CD4-positive, alpha-beta T cell treated with Interleukin-15 for 1 hour (primary cell): ENCODE measurements at regions not wholly inside any gene's neighbourhood (a gene's known extent, or its start where the extent isn't known, plus 50 kb on each side); places are given as distances from the start of the nearest gene placed in this dataset.

Experiments used
- DNase-seq: peaks from one replicate; pipeline ENCODE4 v3.0.0-alpha.2; 2020

DNA sequence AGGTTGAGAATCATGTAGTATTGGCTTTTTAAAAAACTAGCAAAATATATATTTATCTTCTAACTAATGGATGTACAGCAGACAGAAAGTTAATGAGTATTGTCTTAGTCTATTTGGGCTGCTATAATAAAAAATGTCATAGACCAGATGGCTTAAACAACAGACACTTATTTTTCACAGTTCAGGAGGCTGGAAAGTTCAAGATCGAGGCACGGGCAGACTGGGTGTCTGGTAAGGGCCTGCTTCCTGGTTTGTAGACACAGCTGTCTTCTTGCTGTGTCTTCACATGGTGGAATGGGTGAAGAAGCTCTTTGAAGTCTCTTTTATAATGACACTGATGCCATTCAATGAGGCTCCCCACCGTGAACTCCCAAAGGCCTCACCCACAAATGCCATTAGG is 70.1 kb upstream of the KRR1 start:
- no peak for DNase-seq

DNA sequence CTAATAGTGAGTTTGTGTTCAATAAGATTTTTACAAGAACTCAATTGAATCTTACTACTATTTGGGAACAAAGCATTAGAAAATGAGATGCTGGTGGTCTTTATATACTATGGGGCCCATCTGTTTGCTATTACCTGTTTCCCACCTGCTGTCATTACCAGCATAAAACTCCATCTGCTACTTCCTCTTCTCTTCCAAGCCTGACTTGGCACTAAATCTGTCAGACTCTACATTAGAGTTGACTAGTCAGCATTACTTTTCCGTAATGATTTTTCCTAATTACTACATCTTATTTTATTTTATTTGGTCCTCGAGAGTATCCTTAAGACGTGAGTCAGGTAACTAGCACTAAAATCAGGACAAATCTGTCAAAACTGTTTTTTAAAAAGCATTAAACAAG is 68.1 kb upstream of the KRR1 start:
- DNase-seq, result no peak

GRCh38 chr12:75578546-75578945 is 67.1 kb upstream of the KRR1 start:
- DNase-seq, result no peak

- no peak for DNase-seq
Measured at GRCh38 chr12:75577812-75578211, 66.4 kb upstream of the KRR1 start.

DNA sequence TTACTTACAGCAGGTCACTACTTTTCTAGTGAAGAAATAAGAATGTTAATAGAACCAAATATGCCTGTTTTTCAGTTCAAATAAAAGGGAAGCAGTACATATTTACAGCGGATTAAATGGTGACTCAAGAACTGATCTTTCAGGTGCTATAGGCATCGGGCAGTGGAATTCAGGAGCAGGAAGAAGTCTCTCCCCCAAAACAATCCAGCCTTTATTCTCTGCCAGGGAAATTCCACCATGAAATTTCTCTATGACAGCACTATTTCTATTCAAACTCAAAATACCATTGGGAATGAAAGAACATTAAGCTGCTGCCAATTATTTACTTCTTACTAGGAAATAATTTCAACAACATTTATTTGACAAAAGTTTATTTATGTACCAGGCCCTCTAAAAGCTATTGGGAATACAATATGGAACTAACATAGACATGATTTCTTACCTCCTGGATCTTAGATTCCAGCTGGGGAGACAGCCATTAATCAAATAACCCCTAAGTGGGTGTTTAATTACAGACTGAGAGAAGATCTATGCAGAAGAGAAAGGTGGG is 60.3 kb upstream of the KRR1 start:
- DNase-seq, result no peak

- DNase-seq, result no peak
Measured at GRCh38 chr12:75571204-75571603, 59.8 kb upstream of the KRR1 start.

DNA sequence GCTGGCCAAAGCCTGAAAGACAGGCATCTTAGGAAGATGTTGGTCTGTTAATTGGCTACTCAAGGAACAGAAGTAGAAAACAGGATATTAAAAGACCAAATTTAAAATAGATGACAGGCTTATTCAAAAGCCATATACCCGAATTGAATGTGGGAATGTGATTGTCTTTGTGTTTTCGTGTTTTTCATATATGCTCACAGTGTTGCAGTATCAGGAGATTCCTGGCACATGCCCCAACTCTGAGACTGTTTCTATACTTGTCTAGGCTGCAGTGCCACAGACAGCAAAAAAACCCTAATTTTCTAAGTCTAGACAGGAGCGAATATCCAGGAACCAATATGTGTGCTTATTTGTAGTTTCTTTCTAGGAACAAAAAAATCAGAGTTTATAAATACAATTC is 57.4 kb upstream of the KRR1 start:
- DNase-seq, result no peak

GRCh38 chr12:75568393-75568792 is 57.0 kb upstream of the KRR1 start:
- no peak for DNase-seq

DNA sequence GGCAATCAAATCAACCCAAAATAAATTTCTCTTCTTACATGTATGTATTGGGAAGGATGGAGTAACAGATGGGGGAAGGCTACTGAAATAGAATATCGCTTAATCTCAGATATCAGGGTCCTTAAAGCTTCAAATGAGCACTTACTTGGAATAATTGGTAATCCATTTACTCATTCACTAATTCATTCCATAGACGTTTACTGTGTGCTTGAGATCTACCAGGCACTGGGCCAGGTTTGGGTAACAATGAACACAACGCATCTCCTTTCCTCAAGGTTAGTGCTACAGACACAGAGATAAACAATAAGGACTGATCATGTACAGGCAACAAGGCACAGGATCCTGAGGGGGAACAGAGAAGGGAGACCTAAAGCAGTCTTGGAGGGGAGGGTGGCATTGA is 54.4 kb upstream of the KRR1 start:
- no peak for DNase-seq

- DNase-seq, result no peak
Measured at GRCh38 chr12:75564852-75565251, 53.4 kb upstream of the KRR1 start.

- DNase-seq, result no peak
Measured at GRCh38 chr12:75564398-75564797, 53.0 kb upstream of the KRR1 start.

DNA sequence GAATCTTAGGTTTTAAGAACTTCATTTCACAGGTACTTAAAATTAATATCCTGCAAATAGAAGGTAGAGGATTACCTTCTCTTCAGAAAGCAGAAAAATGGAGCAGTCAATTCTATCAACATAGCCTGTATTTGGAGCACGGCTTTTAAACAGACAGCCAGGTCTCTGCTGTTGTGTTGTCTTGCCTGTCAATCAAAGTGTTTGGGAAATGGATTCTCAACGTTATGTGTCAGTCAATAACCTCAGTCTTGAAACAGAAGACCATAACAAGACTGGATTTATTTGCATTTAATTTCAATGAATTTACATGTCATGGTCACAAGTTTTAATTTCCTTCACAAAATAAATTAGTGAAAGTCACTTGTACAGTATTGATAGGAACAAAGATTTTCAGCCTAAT is 51.9 kb upstream of the KRR1 start:
- DNase-seq, result no peak

GRCh38 chr12:75561921-75562320 is 50.5 kb upstream of the KRR1 start:
- no peak for DNase-seq
